ENCODE measurements at regions not wholly inside any gene's neighbourhood (a gene's known extent, or its start where the extent isn't known, plus 50 kb on each side); places are given as distances from the start of the nearest gene placed in this dataset.
"Not testable (repeated sequence)": the region's sequence is repeated elsewhere in the genome, so short reads cannot be mapped to it uniquely, and the experiment has no call there.

GRCh38 chr18:71322201-71322600 lies 1033.4 kb downstream of the SOCS6 start:
- no peak for TF ChIP-seq CTCF (IDR thresholded peaks at IDR 0.05; ENCODE audit: insufficient read depth, low read depth, low read length, missing control alignments)
- DNase-seq (ENCODE audit: low read depth): no peak
- no peak overlapping the region for H3K4me3 ChIP-seq (ENCODE audit: low read depth, low read length)

- H3K4me3 ChIP-seq (ENCODE audit: low read depth, low read length): no peak overlapping the region
- TF ChIP-seq CTCF (IDR thresholded peaks at IDR 0.05; ENCODE audit: insufficient read depth, low read depth, low read length, missing control alignments): no peak
- no peak for DNase-seq (ENCODE audit: low read depth)
Observed at GRCh38 chr18:71321319-71321718, 1032.5 kb downstream of the SOCS6 start.

GRCh38 chr18:71304856-71305255 lies 1016.0 kb downstream of the SOCS6 start:
- no peak for DNase-seq (ENCODE audit: low read depth)
- no peak overlapping the region for H3K4me3 ChIP-seq (ENCODE audit: low read depth, low read length)
- TF ChIP-seq CTCF (IDR thresholded peaks at IDR 0.05; ENCODE audit: insufficient read depth, low read depth, low read length, missing control alignments): no peak

- H3K4me3 ChIP-seq (ENCODE audit: low read depth, low read length): not testable (repeated sequence)
Observed at GRCh38 chr18:71303743-71304142, 1014.9 kb downstream of the SOCS6 start.

GRCh38 chr18:71301596-71301995 lies 1012.8 kb downstream of the SOCS6 start:
- no peak for DNase-seq (ENCODE audit: low read depth)
- no peak overlapping the region for H3K4me3 ChIP-seq (ENCODE audit: low read depth, low read length)
- no peak for TF ChIP-seq CTCF (IDR thresholded peaks at IDR 0.05; ENCODE audit: insufficient read depth, low read depth, low read length, missing control alignments)

More at GRCh38 chr18:71303743-71304142, 1014.9 kb downstream of the SOCS6 start:
- DNase-seq (ENCODE audit: low read depth): not testable (repeated sequence)

- not testable (repeated sequence) for DNase-seq (ENCODE audit: low read depth); H3K4me3 ChIP-seq (ENCODE audit: low read depth, low read length)
Observed at GRCh38 chr18:71294201-71294600, 1005.4 kb downstream of the SOCS6 start.

GRCh38 chr18:71293322-71293721 lies 1004.5 kb downstream of the SOCS6 start:
- no peak overlapping the region for H3K4me3 ChIP-seq (ENCODE audit: low read depth, low read length)
- TF ChIP-seq CTCF (IDR thresholded peaks at IDR 0.05; ENCODE audit: insufficient read depth, low read depth, low read length, missing control alignments): no peak
- no peak for DNase-seq (ENCODE audit: low read depth)

GRCh38 chr18:71287268-71287667 lies 998.4 kb downstream of the SOCS6 start:
- no peak for DNase-seq (ENCODE audit: low read depth)
- no peak overlapping the region for H3K4me3 ChIP-seq (ENCODE audit: low read depth, low read length)

More at GRCh38 chr18:71287268-71287667, 998.4 kb downstream of the SOCS6 start:
- no peak for TF ChIP-seq CTCF (IDR thresholded peaks at IDR 0.05; ENCODE audit: insufficient read depth, low read depth, low read length, missing control alignments)

All from GM12865 (cell line).